HepG2 (cell line): ENCODE measurements at regions not wholly inside any gene's neighbourhood (a gene's known extent, or its start where the extent isn't known, plus 50 kb on each side); places are given as distances from the start of the nearest gene placed in this dataset.

Experiments used
- ATAC-seq: fragments of 200-7000 bp; cut with Tn5 transposase; 3 replicates; pipeline ENCODE4 v1.9.1; 2020; ENCODE audit warnings: mild to moderate bottlenecking, moderate library complexity
- BruUV-seq: library from RNA; stranded (reverse); fragments of 400-500 nt; replicated peaks from 2 replicates; lab custom pipeline; 2021; lab: Mats Ljungman, UMichigan
- CTCF ChIA-PET: fragments of 300-600 bp; formaldehyde crosslinking; extraction: SDS; loops from one replicate; lab custom pipeline; 2021; ENCODE audit warnings: low total read pairs, inconsistent platforms, low intra/inter-chr PET ratio; lab: Yijun Ruan, JAX
- POLR2A ChIA-PET: fragments of 350-600 bp; sonication (Branson Sonifier 250); formaldehyde crosslinking; loops from one replicate; lab custom pipeline; 2020; ENCODE audit warnings: antibody characterized with exemption, inconsistent platforms; lab: Yijun Ruan, JAX
- DNase-seq: peaks from one replicate; pipeline ENCODE4 v3.0.0-alpha.2; 2015; ENCODE audit warnings: low spot score
- FAIRE-seq: peaks from 3 replicates; lab custom pipeline; 2011; peaks lifted over from hg19 to GRCh38; lab: Jason Lieb, UNC
- H2AFZ ChIP-seq: one replicate; pipeline ENCODE4 v1.6.1; 2011; ENCODE audit warnings: low read length, inconsistent platforms
- H3K27ac ChIP-seq: fragments of 300-600 bp; 3 replicates; pipeline ENCODE4 v1.8.0; 2011; ENCODE audit warnings: mixed run types, mild to moderate bottlenecking, mixed read lengths, low read length, inconsistent platforms; ENCODE audit not compliant: insufficient read depth; ENCODE audit errors: extremely low read length
- H3K27me3 ChIP-seq, 2 experiments: fragments of 200-600 bp in 1 of 2; 2 replicates in 1 of 2; 3 replicates in 1 of 2; pipeline versions ENCODE4 v1.6.0 to v1.8.0; 2011; ENCODE audit warnings: low read length in 2 of 2, mild to moderate bottlenecking in 2 of 2, moderate library complexity in 2 of 2, inconsistent platforms in 1 of 2; ENCODE audit not compliant: insufficient read depth in 2 of 2, control insufficient read depth in 1 of 2
- H3K36me3 ChIP-seq, 2 experiments: fragments of 200-600 bp in 1 of 2; replicated peaks in 1 of 2; 2 replicates in 1 of 2; 3 replicates in 1 of 2; pipeline versions ENCODE4 v1.5.1 to v1.8.0; 2011; ENCODE audit warnings: low read length in 2 of 2, inconsistent platforms in 1 of 2; ENCODE audit not compliant: insufficient read depth in 2 of 2, control insufficient read depth in 1 of 2
- H3K4me1 ChIP-seq: 2 replicates; pipeline ENCODE4 v1.5.1; 2012; ENCODE audit warnings: low read length, inconsistent platforms; ENCODE audit not compliant: insufficient read depth
- H3K4me2 ChIP-seq: 2 replicates; pipeline ENCODE4 v1.6.0; 2011; ENCODE audit warnings: low read depth, low read length, inconsistent platforms
- H3K4me3 ChIP-seq, 3 experiments: fragments of 200-600 bp in 1 of 3; sonication (generic), shearing (Covaris generic) in 1 of 3; replicated peaks in 1 of 3; 2 replicates each; pipeline ENCODE4 v1.5.1; 2011 to 2016; ENCODE audit warnings: low read length in 3 of 3, inconsistent platforms in 2 of 3, low read depth in 2 of 3, mild to moderate bottlenecking in 2 of 3, control low read depth in 1 of 3, mixed read lengths in 1 of 3; ENCODE audit not compliant: insufficient read depth in 1 of 3
- H3K79me2 ChIP-seq: one replicate; pipeline ENCODE4 v1.6.1; 2011; ENCODE audit warnings: low read length, inconsistent platforms; ENCODE audit not compliant: insufficient read depth
- H3K9ac ChIP-seq: 2 replicates; pipeline ENCODE4 v1.6.0; 2011; ENCODE audit warnings: mild to moderate bottlenecking, low read depth, low read length, inconsistent platforms; ENCODE audit not compliant: insufficient read depth
- H3K9me3 ChIP-seq: 2 replicates; pipeline ENCODE4 v1.5.1; 2012; ENCODE audit warnings: mild to moderate bottlenecking, low read length
- H4K20me1 ChIP-seq: 2 replicates; pipeline ENCODE4 v1.6.0; 2011; ENCODE audit warnings: inconsistent platforms, mild to moderate bottlenecking, low read length, moderate library complexity; ENCODE audit not compliant: insufficient read depth
- ARID4A ChIP-seq: sonication (generic); formaldehyde crosslinking; IDR thresholded peaks from 2 replicates; pipeline ENCODE4 v1.5.0; 2020; ENCODE audit warnings: mild to moderate bottlenecking, missing genetic modification reagents, borderline replicate concordance
- BCL6 ChIP-seq: IDR thresholded peaks from 2 replicates; pipeline ENCODE4 v1.6.1; 2016; ENCODE audit warnings: missing genetic modification reagents, missing compliant biosample characterization
- CHD2 ChIP-seq: IDR thresholded peaks from 2 replicates; pipeline ENCODE4 v1.6.1; 2011; ENCODE audit warnings: low read depth, low read length, improper control_type of control experiment
- HOXA9 ChIP-seq: sonication (generic); formaldehyde crosslinking; IDR thresholded peaks from 2 replicates; pipeline ENCODE4 v1.8.1; 2022; ENCODE audit warnings: missing genetic modification reagents, mild to moderate bottlenecking, moderate library complexity, borderline replicate concordance
- LRRFIP1 ChIP-seq: sonication (generic); formaldehyde crosslinking; conservative IDR thresholded peaks from 2 replicates; pipeline ENCODE4 v1.4.0; 2020; ENCODE audit warnings: missing genetic modification reagents
- MXI1 ChIP-seq: IDR thresholded peaks from 3 replicates; pipeline ENCODE4 v1.6.1; 2012; ENCODE audit warnings: low read depth, low read length, inconsistent platforms, borderline replicate concordance
- NBN ChIP-seq: fragments of 450-650 bp; conservative IDR thresholded peaks from 2 replicates; pipeline ENCODE4 v1.6.1; 2017
- NFKBIZ ChIP-seq: IDR thresholded peaks from 2 replicates; pipeline ENCODE4 v1.6.1; 2018; ENCODE audit warnings: missing genetic modification reagents, missing compliant biosample characterization
- RARA ChIP-seq: IDR thresholded peaks from 2 replicates; pipeline ENCODE4 v1.6.1; 2016; ENCODE audit warnings: missing genetic modification reagents, missing compliant biosample characterization
- RFXAP ChIP-seq: sonication (generic); formaldehyde crosslinking; IDR thresholded peaks from 2 replicates; pipeline ENCODE4 v1.4.0; 2020; ENCODE audit warnings: missing genetic modification reagents, borderline replicate concordance
- TEAD3 ChIP-seq: optimal IDR thresholded peaks from 2 replicates; pipeline ENCODE3; 2016; ENCODE audit warnings: borderline replicate concordance
- ZNF296 ChIP-seq: sonication (generic); formaldehyde crosslinking; conservative IDR thresholded peaks from 2 replicates; pipeline ENCODE4 v1.5.0; 2020; ENCODE audit warnings: mild to moderate bottlenecking, missing genetic modification reagents
- ZSCAN31 ChIP-seq: sonication (generic); formaldehyde crosslinking; IDR thresholded peaks from 2 replicates; pipeline ENCODE4 v1.5.0; 2020; ENCODE audit warnings: low read depth, mild to moderate bottlenecking, missing genetic modification reagents
- whole genome bisulfite sequencing: methylation state at CpG from one replicate; pipeline ENCODE4 v1.1.6; 2017; ENCODE audit warnings: low lambda C conversion rate; 5-methylcytosine and 5-hydroxymethylcytosine counted together
- in situ Hi-C: cut with HindIII; loops from 2 replicates; pipeline ENCODE4 v1.10.0; 2017; ENCODE audit warnings: low pct_unique_long_range_greater_than_20kb; ENCODE audit not compliant: extremely low pct_ligation_motif_present
- intact Hi-C: fragments of 100-400 bp; cut with micrococcal nuclease; formaldehyde crosslinking; loops from one replicate; pipeline ENCODE4 v1.10.0; 2022; ENCODE audit not compliant: unreplicated experiment

DNA sequence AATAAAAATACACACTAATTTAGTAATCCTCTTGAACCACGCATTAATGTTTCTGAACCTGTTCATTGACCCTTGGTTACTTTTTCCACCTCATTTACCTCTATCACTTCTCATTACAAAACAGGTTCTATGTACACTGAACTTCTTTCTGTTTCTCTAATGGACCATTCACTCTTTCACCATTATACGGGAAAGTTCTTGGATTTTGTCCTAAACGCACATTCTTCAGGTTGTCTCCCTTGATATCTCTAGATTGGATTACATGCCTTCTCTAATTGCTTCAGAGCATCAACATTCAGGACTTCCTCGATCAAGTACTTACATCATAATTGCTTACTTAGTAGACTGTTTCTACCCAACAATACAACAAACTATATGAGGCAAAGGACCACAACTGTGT is 359.4 kb upstream of the FSTL5 start:
- POLR2A ChIA-PET, result no interaction called here
- in situ Hi-C loops, result no loop called here

More for the DNA sequence above, 359.4 kb upstream of the FSTL5 start:
- Histone ChIP-seq H3K9ac (no peak overlapping the region), H3K4me3 (no peak overlapping the region), H4K20me1 (no peaks in the 10 kb centered on the region), H3K4me2 (no peak overlapping the region), H3K36me3 (no peaks in the 10 kb centered on the region), H3K9me3 (no peaks in the 10 kb centered on the region), H3K27ac (no peak overlapping the region), H2AFZ (no peak overlapping the region), H3K4me1 (no peaks in the 10 kb centered on the region), H3K79me2 (no peaks in the 10 kb centered on the region), H3K27me3 (no peaks in the 10 kb centered on the region)
- no TSS peak for BruUV-seq
- FAIRE-seq (no peak), DNase-seq (no peak), ATAC-seq (no peak)
- 2% methylated on average over 4 of the region's 4 CpGs for WGBS
- intact Hi-C loops, result no loop called here
- no peak for TF ChIP-seq NFKBIZ (CRISPR knock-in tag)
- no peak for TF ChIP-seq ZNF296 (CRISPR knock-in tag)
- TF ChIP-seq TEAD3 (CRISPR knock-in tag), result no peak
- TF ChIP-seq HOXA9 (CRISPR knock-in tag), result no peak
- no peak for TF ChIP-seq RARA (CRISPR knock-in tag)
- TF ChIP-seq RFXAP, result no peak
- no peak for TF ChIP-seq BCL6 (CRISPR knock-in tag)
- no peak for TF ChIP-seq ZSCAN31 (CRISPR knock-in tag)
- TF ChIP-seq ARID4A (CRISPR knock-in tag), result no peak
- no peak for TF ChIP-seq NBN
- TF ChIP-seq CHD2, result no peak
- TF ChIP-seq MXI1, result no peak
- TF ChIP-seq LRRFIP1, result no peak
- CTCF ChIA-PET, result no interaction called here
